Sciatic nerve (tissue), 2 donors: ENCODE measurements at regions not wholly inside any gene's neighbourhood (a gene's known extent, or its start where the extent isn't known, plus 50 kb on each side); places are given as distances from the start of the nearest gene placed in this dataset.

ENCODE experiments used
- ATAC-seq: fragments of 200-7000 bp; cut with Tn5 transposase; one replicate; pipeline ENCODE4 v1.9.1; 2020; ENCODE audit warnings: mild to moderate bottlenecking, moderate library complexity
- DNase-seq: peaks from one replicate; pipeline ENCODE4 v3.0.0-alpha.2; 2020; ENCODE audit warnings: low spot score
- intact Hi-C: fragments of 100-400 bp; cut with DNase I; formaldehyde crosslinking; loops from one replicate; pipeline ENCODE4 v1.14.2; 2022
- donor health status: DM: no; HTN: no; CAD: no.
- donor health status: DM: no; HTN: no; CAD: no.

DNA sequence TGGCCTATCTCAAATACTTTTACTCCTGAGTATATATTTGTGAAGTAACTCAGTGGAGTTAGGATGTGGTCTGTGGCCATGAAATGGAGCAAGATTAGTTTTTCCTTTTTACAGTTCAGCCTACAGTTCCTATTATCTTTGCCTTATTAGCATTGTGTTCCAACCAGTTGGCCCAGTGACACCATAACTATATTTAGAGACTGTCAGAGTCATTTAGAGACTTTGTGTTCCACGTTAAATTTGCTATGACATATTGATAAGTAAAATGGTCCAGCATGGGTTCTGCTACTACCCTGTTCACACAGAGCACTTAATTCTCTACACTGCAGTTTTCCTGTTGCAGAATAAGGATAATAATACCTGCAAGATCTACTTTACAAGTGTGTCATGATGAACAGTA is 68.3 kb upstream of the RAB11FIP2 start:
- DNase-seq = no peak
- ATAC-seq = no peak
- intact Hi-C loops = no loop called here

DNA sequence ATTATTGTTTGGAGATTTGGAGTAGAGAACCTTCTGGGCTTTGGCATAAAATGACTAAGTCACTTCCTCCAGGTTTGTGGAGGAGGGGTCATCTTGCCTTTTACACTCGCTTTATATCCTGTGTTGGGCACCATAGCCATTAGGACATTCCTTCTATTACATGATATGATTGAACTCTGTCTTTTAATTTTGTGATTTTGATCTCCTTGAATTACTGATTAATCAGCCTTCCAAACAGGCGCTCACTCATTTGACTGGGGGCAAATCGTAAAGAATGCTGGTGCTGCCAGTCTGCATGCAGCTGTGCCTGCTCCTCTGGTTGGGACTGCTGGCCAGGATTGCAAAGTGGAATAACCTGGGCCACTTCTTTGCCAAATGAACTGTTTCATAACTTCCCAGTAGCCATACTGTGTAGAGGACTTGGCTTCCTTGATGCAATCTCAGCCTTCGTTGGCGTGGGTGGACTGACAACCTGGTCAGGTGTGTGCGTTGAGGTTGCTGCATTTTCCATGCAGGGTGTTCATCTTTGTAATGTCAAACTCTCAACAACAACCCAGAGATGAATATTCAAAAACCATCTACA is 65.9 kb upstream of the RAB11FIP2 start:
- intact Hi-C loops = no loop called here
- ATAC-seq (no peak), DNase-seq (no peak)

DNA sequence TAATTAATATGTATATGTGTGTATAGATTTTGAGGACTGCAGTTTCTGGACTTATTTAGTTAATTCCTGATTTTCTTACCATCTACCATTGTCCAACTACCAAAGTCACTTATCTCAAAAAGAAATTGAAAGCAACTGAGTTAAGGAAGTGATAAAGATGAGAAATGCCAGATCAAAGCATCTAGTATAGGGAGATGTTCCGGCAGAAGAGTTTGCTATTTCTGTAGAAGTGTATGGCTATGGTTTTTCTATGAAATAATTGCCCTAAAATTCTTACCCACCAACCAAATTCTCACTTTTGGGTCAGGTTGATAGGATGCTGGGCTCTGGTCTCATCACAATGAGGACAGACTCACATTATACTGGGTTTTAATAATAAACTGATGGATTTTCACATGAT is 64.0 kb upstream of the RAB11FIP2 start:
- intact Hi-C loops = no loop called here
- no peak for ATAC-seq

DNA sequence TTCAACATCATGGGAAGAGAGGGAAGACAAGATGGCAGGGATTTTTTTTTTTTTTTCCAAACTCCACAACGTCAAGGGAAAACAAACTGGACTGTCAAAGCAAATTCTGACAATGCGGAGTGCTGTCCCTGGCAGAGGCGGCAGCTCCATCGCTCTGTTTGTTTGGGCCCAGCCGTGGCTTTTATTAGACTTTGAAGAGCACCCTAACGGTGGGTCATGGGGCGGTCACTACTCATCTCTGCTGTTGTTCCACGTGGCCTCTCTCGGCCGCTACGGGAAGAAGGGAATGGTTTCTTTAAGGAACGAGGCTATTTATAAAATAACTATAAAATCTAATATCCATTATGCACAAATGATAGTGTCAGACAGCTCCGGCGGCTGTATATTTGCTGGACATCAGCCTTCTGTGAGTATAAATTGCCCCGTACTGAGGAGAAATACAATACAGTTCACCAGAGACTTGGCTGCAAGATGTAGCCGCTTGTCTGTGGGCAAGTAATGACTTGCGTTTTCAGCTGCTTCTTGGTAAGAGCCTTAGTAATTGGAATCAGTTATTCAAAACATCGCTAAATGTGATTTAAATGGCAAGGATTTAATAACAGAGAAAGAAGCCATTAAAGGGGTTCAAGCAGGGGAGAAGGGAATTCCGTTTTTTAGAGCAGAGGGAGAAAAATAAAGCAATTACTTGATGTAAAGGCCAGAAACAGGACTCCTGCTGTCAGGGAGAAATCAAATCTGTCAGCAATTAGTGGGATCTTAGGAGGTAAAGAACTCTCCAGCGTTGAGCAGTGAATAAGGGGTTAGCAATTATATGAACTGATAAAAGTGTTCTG is 61.7 kb upstream of the RAB11FIP2 start:
- intact Hi-C loops = no loop called here
- ATAC-seq (peak; percentile 66), DNase-seq (no peak)

More for the DNA sequence above, 64.0 kb upstream of the RAB11FIP2 start:
- DNase-seq = no peak

DNA sequence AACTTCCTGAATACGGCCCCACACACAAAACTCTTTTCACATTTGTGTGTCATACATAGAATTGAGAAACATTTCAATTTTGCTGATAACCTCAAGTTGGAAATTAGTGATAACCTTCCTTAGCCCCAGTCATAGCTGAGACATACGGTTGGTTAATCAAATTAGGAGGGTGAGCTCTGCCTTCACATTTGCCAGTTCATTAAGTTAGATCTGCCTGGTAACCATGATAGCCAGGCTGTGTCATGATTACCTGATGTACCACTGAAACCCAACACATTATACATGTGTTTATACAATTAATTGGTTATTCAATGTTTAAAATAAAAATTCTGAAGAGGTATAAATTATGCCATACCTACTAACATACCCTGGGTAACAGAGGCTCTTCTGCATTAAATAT is 60.8 kb upstream of the RAB11FIP2 start:
- intact Hi-C loops = no loop called here
- DNase-seq (no peak), ATAC-seq (no peak)

DNA sequence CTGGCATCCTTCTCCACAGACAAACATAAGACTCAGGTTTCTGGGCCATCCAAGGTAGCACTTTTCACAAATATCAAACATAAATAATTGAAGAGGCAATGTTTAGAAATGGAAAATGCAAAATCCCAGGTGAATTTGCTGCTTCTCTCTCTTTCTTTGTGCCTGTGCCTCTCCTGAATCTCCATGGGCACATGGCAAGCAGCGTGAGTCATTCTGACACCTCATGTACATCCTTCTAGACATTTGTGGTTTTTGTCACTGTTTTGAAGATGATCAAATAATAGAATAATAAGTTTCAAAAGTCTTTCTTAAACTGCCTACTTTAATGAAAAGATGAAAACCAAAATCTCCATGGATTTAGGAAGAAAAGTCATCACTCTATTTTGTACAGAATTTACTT is 60.3 kb upstream of the RAB11FIP2 start:
- DNase-seq (no peak), ATAC-seq (no peak)
- intact Hi-C loops = no loop called here

DNA sequence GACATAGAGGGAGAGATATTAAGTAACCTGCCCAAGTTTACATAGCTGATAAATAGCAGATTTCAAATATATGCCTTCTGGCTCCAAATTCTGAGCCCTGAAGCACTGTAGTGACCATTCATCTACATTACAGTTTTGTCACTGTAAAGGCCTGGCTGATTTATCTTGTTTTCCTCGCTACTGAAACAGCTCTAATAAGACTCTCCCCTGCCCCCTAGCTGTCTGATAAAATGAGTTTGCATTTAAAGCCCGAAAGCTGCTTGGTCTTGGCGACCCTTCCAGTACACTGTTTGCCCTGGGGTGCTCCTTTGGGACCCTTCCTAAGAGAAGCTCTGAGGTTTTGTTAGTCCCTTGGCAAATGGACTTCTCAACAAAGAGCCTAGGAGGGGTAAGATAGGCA is 59.7 kb upstream of the RAB11FIP2 start:
- intact Hi-C loops = no loop called here
- DNase-seq (no peak), ATAC-seq (no peak)

DNA sequence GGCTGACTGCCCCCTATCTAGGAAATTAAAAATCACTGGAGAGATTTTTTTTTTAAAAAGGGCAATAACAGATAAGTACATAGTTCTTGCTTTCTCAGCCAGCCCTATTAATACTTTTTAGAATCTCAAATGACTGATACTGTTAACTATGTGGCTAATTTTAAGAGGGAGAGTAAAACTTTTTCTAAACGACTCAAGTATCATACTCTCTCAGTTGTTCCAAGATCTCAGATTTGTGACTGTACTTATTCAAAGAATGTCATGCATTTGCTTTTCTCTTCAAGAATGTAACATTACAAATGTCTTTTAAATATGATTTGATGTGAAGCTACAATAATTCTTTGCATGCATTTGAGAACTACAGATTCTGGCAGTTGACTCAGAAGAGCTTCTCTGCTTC is 55.4 kb upstream of the RAB11FIP2 start:
- intact Hi-C loops = no loop called here
- ATAC-seq = no peak
- no peak for DNase-seq

DNA sequence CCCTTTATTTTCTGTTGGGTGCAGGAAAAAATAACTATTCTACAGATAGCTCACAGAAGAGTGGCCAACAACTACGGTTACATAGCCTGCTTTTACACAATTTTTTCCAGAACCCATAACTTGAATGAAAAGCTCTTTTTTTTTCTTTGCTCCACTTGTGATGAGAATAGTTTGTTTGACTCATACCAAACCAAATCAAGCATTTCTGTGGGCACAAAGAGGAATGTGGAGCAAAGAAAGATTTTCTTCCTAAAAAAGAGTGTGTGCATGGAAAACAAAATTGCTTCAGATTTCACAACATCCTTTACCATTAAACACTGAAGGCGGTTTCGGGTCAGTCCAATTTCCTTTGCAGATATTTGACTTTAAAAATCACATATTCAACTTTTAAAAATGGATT is 54.8 kb upstream of the RAB11FIP2 start:
- DNase-seq (no peak), ATAC-seq (no peak)
- intact Hi-C loops = no loop called here
